ENCODE measurements at regions not wholly inside any gene's neighbourhood (a gene's known extent, or its start where the extent isn't known, plus 50 kb on each side); places are given as distances from the start of the nearest gene placed in this dataset.

DNA sequence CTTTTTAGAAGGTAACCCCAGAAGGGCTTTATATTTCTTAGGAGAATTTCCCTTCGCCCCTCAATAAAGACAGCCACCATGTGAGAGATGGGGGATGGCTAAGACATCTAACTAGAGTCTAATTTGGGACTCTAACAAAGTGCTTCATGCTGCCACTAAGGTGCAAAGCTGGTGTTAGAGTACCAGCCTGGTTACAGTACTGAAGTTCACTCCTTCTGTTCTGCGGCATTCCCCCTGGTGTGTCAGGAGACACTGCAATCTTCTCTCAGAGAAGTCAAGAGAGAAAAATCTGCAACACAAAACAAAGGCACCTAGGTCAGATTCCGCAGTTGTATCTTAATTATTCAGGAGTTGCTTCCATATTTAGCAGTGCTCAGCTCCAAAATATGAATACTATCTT lies 603.0 kb upstream of the CADM1 start:
- TF ChIP-seq, protein P1, sequence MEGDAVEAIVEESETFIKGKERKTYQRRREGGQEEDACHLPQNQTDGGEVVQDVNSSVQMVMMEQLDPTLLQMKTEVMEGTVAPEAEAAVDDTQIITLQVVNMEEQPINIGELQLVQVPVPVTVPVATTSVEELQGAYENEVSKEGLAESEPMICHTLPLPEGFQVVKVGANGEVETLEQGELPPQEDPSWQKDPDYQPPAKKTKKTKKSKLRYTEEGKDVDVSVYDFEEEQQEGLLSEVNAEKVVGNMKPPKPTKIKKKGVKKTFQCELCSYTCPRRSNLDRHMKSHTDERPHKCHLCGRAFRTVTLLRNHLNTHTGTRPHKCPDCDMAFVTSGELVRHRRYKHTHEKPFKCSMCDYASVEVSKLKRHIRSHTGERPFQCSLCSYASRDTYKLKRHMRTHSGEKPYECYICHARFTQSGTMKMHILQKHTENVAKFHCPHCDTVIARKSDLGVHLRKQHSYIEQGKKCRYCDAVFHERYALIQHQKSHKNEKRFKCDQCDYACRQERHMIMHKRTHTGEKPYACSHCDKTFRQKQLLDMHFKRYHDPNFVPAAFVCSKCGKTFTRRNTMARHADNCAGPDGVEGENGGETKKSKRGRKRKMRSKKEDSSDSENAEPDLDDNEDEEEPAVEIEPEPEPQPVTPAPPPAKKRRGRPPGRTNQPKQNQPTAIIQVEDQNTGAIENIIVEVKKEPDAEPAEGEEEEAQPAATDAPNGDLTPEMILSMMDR (IDR thresholded peaks at IDR 0.05) = no peak
- H3K27me3 ChIP-seq (ENCODE audit: insufficient read depth in 3 of 3, low read length in 2 of 3) = no peaks in the 10 kb centered on the region
- ATAC-seq = no peak
- intact Hi-C loops (cut with DNase I) = no loop called here
- no peaks in the 10 kb centered on the region for H3K4me1 ChIP-seq
- no peaks in the 10 kb centered on the region for H3K9me3 ChIP-seq
- H3K27ac ChIP-seq = no peak overlapping the region
- no peaks in the 10 kb centered on the region for H3K36me3 ChIP-seq (ENCODE audit: insufficient read depth in 1 of 2, low read depth in 1 of 2)
- H3K4me3 ChIP-seq = no peak overlapping the region
- no peak for DNase-seq
- WGBS, 3 donors = 57 to 82% (median 82%) methylated on average over 3 of the region's 3 CpGs

DNA sequence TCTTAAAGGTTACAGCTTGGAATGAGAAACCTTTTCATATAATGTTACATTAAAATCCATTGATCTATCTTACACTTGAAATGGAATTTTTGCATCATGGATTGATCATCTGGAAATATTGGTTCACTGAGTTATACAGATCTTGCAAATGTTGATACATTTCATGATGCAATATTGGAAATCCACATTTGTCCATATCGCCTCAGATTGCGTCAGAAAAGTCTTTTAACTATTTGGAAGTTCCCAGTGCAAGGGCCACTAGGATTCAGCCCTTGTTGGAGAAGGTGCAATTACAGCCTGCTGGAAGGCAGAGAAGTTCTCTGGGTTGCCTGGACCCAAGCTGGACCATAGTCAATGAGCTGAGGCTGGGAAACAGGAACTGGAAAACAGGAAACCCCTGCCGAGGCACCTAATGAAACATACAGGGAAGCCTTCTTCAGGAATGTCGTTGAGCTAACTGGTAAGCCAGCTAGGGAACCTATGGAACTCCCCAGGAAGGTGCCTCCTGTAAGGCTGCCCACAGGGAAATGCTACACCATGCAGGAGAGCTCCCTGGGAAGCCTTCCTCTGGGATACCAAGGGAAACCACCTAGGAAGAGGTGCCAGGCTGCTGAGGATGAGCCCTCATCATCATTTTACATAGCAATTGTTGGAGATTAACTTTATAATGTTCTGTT lies 600.4 kb upstream of the CADM1 start:
- Histone ChIP-seq H3K4me3 (no peak overlapping the region), H3K27ac (no peak overlapping the region), H3K9me3 (no peaks in the 10 kb centered on the region), H3K4me1 (no peaks in the 10 kb centered on the region), H3K27me3 (ENCODE audit: insufficient read depth in 3 of 3, low read length in 2 of 3) (no peaks in the 10 kb centered on the region), H3K36me3 (ENCODE audit: insufficient read depth in 1 of 2, low read depth in 1 of 2) (no peaks in the 10 kb centered on the region)
- 70 to 80% (median 79%) methylated on average over 4 of the region's 4 CpGs for WGBS, 3 donors
- intact Hi-C loops (cut with DNase I) = no loop called here
- ATAC-seq (no peak), DNase-seq (no peak)
- TF ChIP-seq, protein P1 (IDR thresholded peaks at IDR 0.05) = no peak

DNA sequence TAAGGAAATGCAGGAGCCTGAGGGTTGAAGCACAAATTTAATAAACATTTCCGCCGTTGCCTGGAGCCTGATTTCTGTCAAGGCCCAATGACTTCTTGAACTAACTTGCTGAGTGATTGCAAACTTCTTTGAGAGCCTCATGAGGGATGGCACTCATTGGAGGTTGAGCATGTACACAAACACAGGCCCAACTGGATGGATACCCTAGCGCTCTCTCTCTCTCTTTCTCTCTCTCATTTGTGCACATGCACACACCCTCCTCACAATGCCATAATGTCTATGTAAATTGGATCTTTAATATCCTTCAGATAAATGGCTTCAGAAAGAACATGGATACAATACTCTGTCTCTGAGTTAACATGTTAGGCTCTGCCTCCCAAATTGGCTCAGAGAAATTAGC lies 597.7 kb upstream of the CADM1 start:
- H3K27ac ChIP-seq = no peak overlapping the region
- intact Hi-C loops (cut with DNase I) = no loop called here
- no peak for ATAC-seq
- no peak overlapping the region for H3K4me3 ChIP-seq
- no peak for DNase-seq
- 90 to 93% (median 90%) methylated on average over 3 of the region's 3 CpGs for WGBS, 3 donors
- TF ChIP-seq, protein P1 (IDR thresholded peaks at IDR 0.05) = no peak
- H3K4me1 ChIP-seq = no peaks in the 10 kb centered on the region
- H3K36me3 ChIP-seq (ENCODE audit: insufficient read depth in 1 of 2, low read depth in 1 of 2) = no peaks in the 10 kb centered on the region
- H3K9me3 ChIP-seq = no peaks in the 10 kb centered on the region
- H3K27me3 ChIP-seq (ENCODE audit: insufficient read depth in 3 of 3, low read length in 2 of 3) = peaks cover 0 to 2% (median 0%) of the 10 kb centered on the region in 3 donors

DNA sequence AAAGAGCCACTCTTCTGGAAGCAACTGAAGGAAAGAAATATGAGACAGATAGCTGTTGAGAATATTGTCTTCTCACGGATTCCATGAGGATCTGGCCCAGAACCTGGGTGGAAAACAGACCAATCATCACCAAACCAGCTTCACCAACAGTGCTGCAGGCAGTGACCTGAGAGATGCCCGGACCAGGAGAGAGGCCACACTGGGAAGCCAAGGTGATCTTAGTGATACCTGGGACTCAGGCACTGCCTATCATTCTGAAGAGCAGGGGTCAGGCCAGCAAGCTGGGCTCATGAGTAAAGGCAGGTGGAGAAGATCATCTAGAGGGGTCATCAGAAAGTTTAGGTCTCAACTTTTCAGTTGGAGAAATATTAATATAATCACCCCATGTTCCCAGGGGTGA lies 595.8 kb upstream of the CADM1 start:
- H3K4me1 ChIP-seq = no peaks in the 10 kb centered on the region
- ATAC-seq (no peak), DNase-seq (no peak)
- TF ChIP-seq, protein P1 (IDR thresholded peaks at IDR 0.05) = no peak
- no peak overlapping the region for H3K27ac ChIP-seq
- H3K9me3 ChIP-seq = no peaks in the 10 kb centered on the region
- WGBS, 3 donors = 68 to 90% (median 82%) methylated on average over 2 of the region's 2 CpGs
- H3K27me3 ChIP-seq (ENCODE audit: insufficient read depth in 3 of 3, low read length in 2 of 3) = peaks cover 0 to 13% (median 2%) of the 10 kb centered on the region in 3 donors
- intact Hi-C loops (cut with DNase I) = no loop called here
- no peak overlapping the region for H3K4me3 ChIP-seq
- H3K36me3 ChIP-seq (ENCODE audit: insufficient read depth in 1 of 2, low read depth in 1 of 2) = no peaks in the 10 kb centered on the region

DNA sequence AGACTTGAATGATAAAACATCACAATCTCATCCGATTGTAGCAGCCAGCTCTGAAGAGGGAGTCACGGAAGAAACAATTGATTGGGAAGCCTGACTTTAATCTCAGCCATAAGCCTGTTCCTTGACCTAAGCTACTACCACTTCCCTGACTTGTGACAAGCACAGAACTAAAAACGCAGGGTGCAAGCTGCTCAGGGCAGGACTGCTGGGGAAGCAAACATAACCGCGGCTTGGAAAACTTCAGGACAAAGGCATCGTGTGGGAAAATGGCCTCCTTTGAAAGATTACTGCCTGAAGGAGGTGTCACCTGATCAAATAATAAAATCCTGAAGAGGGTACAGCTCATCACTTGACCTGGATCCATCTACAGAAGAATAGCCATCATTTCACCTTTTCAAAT lies 595.3 kb upstream of the CADM1 start:
- WGBS, 3 donors = 82 to 86% (median 83%) methylated on average over 6 of the region's 6 CpGs
- no peak for DNase-seq
- no peaks in the 10 kb centered on the region for H3K36me3 ChIP-seq (ENCODE audit: insufficient read depth in 1 of 2, low read depth in 1 of 2)
- H3K4me3 ChIP-seq = no peak overlapping the region
- no peaks in the 10 kb centered on the region for H3K4me1 ChIP-seq
- intact Hi-C loops (cut with DNase I) = no loop called here
- no peak for ATAC-seq
- H3K9me3 ChIP-seq = no peaks in the 10 kb centered on the region
- H3K27me3 ChIP-seq (ENCODE audit: insufficient read depth in 3 of 3, low read length in 2 of 3) = peaks cover 0 to 14% (median 2%) of the 10 kb centered on the region in 3 donors
- no peak overlapping the region for H3K27ac ChIP-seq
- TF ChIP-seq, protein P1 (IDR thresholded peaks at IDR 0.05) = no peak
